NB4 (cell line): ENCODE measurements at regions not wholly inside any gene's neighbourhood (a gene's known extent, or its start where the extent isn't known, plus 50 kb on each side); places are given as distances from the start of the nearest gene placed in this dataset.

Source experiments
- DNase-seq: peaks from one replicate; pipeline ENCODE4 v3.0.0; 2010; ENCODE audit warnings: low read depth
- H3K4me3 ChIP-seq: one replicate; pipeline ENCODE4 v1.5.1; 2011; ENCODE audit warnings: mild to moderate bottlenecking, low read depth, low read length, moderate library complexity
- CTCF ChIP-seq: IDR thresholded peaks from one replicate; pipeline ENCODE4 v1.5.1; 2012; ENCODE audit warnings: low read depth, low read length
- MAX ChIP-seq: IDR thresholded peaks from 2 replicates; pipeline ENCODE4 v1.6.1; 2011; ENCODE audit warnings: low read depth, low read length
- MYC ChIP-seq: IDR thresholded peaks from 2 replicates; pipeline ENCODE4 v1.6.1; 2011; ENCODE audit warnings: low read depth, low read length
- POLR2A ChIP-seq: IDR thresholded peaks from 2 replicates; pipeline ENCODE4 v1.6.1; 2011; ENCODE audit warnings: mild to moderate bottlenecking; ENCODE audit not compliant: insufficient read length; ENCODE audit errors: extremely low read depth

GRCh38 chr7:113742377-113742776 lies 176.4 kb downstream of the PPP1R3A start:
- no peak for DNase-seq
- TF ChIP-seq CTCF (no peak), POLR2A (no peak), MAX (no peak), MYC (no peak)
- H3K4me3 ChIP-seq: no peak overlapping the region

- TF ChIP-seq MYC: no peak
- TF ChIP-seq POLR2A: no peak
- TF ChIP-seq CTCF: no peak
- H3K4me3 ChIP-seq: no peak overlapping the region
- no peak for DNase-seq
These were observed 187.2 kb downstream of the PPP1R3A start for GRCh38 chr7:113731571-113731970.

GRCh38 chr7:113730309-113730955 lies 188.4 kb downstream of the PPP1R3A start:
- H3K4me3 ChIP-seq: no peak overlapping the region
- DNase-seq: no peak
- TF ChIP-seq CTCF: no peak
- TF ChIP-seq MYC: no peak
- no peak for TF ChIP-seq POLR2A

- DNase-seq: no peak
- no peak overlapping the region for H3K4me3 ChIP-seq
- TF ChIP-seq MAX (no peak), POLR2A (no peak), MYC (no peak), CTCF (no peak)
These were observed 191.3 kb downstream of the PPP1R3A start for GRCh38 chr7:113727486-113727885.

GRCh38 chr7:113722006-113722405 lies 196.8 kb downstream of the PPP1R3A start:
- no peak for DNase-seq

GRCh38 chr7:113717739-113718138 lies 201.1 kb downstream of the PPP1R3A start:
- DNase-seq: no peak
- no peak overlapping the region for H3K4me3 ChIP-seq
- TF ChIP-seq MAX (no peak), MYC (no peak), POLR2A (no peak), CTCF (no peak)

More at GRCh38 chr7:113722006-113722405, 196.8 kb downstream of the PPP1R3A start:
- no peak for TF ChIP-seq MYC
- no peak for TF ChIP-seq MAX
- no peak for TF ChIP-seq POLR2A
- no peak overlapping the region for H3K4me3 ChIP-seq
